GM19099 (cell line): ENCODE measurements at regions not wholly inside any gene's neighbourhood (a gene's known extent, or its start where the extent isn't known, plus 50 kb on each side); places are given as distances from the start of the nearest gene placed in this dataset.

Experiments used
- POLR2A ChIP-seq: IDR thresholded peaks from 3 replicates; pipeline ENCODE4 v1.6.1; 2011; ENCODE audit warnings: low read depth; ENCODE audit not compliant: insufficient read length; ENCODE audit errors: extremely low read depth

GRCh38 chr2:195494451-195494850 is 162.6 kb upstream of the SLC39A10 start:
- TF ChIP-seq POLR2A, result no peak

DNA sequence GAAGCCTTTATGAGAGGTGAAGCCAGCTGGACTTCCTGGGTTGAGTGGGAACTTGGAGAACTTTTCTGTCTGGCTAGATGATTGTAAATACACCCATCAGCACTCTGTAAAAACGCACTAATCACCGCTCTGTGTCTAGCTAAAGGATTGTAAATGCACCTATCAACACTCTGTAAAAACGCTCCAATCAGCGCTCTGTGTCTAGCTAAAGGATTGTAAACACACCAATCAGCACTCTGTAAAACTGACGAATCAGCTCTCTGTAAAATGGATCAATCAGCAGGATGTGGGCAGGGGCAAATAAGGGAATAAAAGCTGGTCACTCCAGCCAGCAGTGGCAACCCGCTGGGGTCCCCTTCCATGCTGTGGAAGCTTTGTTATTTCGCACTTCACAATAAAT is 163.6 kb upstream of the SLC39A10 start:
- no peak for TF ChIP-seq POLR2A

DNA sequence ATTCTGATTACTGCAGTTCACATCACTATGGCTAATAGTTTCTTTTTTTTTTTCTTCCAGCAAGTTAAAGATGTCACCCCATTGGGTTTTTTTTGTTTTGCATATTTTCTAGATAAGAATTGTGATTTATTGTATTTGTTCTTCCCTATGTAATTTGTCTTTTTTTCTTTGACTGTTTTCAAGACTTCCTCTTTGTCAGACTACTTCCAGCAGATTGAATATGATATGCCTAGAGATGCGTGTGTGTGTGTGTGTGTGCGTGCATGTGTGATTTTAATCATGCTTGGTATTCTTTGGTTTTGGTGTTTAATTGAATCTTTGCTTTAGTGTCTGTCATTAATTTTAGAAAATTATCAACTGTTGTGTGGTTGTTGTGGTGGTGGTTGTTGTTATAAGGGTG is 166.7 kb upstream of the SLC39A10 start:
- TF ChIP-seq POLR2A, result no peak

DNA sequence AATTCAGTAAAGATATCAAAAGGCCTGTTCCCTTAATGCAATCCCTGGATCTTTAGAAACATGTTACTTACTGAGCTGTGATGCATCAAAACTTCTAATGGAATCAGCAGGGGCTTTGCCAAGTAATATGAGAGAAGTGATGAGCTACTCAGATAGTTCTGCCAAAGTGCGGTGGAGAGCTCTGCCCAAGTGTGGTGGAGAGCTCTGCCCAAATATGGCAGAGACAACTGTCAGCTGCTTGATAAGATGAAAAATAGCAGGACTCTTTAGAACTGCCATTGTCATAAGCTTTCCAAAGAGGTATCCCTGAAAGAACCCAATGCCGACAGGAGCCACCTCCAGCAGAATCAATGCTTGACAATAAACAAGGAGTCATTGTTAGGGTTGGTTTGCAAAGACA is 167.9 kb upstream of the SLC39A10 start:
- no peak for TF ChIP-seq POLR2A

- no peak for TF ChIP-seq POLR2A
Measured at GRCh38 chr2:195488567-195488966, 168.5 kb upstream of the SLC39A10 start.

DNA sequence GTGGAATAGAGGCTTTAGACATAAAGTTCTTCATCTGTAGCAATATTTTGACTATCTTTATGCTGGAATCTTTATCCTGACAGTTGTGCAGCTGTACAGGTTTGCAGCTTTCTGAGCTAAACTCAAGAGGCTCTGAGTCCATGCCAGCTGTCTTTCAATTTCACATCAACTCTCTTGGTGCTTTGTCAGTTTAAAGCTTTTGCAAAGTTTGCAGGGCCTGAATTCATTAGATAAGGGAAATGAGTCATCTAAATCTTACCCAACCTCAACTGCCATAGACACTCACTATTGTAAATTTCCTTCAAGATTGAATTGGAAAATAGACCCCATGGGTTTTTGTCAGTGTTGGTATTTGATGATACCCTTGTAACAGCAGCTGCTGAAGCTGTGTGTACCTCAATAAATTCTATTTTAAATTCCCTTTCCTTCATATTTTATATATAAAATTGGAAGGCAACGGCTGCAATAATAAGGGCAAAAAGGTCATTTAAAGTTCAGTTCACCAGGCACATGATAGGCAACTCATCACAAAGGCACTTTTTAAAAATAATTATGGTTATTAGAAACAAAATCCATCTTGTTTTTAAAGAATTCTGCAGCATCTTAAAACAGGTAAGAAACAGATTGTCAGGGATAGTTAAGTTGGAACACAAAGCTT is 169.9 kb upstream of the SLC39A10 start:
- no peak for TF ChIP-seq POLR2A

GRCh38 chr2:195486520-195486919 is 170.5 kb upstream of the SLC39A10 start:
- TF ChIP-seq POLR2A, result no peak

DNA sequence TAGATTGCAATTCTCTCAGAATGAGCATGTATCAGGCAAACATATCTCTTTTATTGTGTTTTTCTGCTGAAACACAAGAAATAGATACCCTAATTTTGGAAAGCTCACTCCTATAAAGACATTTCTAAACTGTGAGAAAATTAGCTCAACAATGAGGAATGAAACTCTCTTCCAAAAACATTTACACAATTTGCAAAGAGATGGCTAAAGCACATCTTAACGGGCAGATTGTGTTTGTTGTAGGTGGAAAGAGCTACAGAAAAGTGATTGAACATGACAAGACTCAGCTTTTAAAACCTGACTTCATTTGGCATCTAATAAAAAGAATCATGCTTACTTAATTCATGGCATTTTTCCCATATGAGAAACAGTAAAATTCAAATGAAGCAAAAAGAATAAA is 175.0 kb upstream of the SLC39A10 start:
- no peak for TF ChIP-seq POLR2A

- TF ChIP-seq POLR2A, result no peak
Measured at GRCh38 chr2:195480121-195480520, 176.9 kb upstream of the SLC39A10 start.

GRCh38 chr2:195479407-195479806 is 177.6 kb upstream of the SLC39A10 start:
- no peak for TF ChIP-seq POLR2A

DNA sequence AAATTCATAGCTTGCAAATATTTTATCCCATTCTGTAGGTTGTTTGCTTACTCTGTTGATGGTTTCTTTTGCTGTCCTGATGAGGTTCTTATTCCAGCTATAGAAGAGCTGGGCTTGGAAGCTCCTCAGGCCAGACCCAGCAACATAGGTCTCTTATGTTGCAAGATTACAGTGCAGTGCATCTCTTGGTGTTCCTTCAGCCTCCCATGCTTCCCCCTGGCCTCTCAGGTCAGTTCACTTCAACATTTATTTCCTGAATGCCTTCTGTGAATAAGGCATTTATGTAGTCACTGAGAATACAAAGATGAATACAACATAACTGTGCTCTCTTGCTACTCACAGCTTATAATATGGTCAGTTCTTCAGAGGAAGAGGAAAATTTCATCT is 179.0 kb upstream of the SLC39A10 start:
- no peak for TF ChIP-seq POLR2A

GRCh38 chr2:195477248-195477995 is 179.6 kb upstream of the SLC39A10 start:
- TF ChIP-seq POLR2A, result no peak

- TF ChIP-seq POLR2A, result no peak
Measured at GRCh38 chr2:195475336-195475735, 181.7 kb upstream of the SLC39A10 start.

- TF ChIP-seq POLR2A, result no peak
Measured at GRCh38 chr2:195473862-195474261, 183.2 kb upstream of the SLC39A10 start.

- TF ChIP-seq POLR2A, result no peak
Measured at GRCh38 chr2:195472501-195473234, 184.4 kb upstream of the SLC39A10 start.

DNA sequence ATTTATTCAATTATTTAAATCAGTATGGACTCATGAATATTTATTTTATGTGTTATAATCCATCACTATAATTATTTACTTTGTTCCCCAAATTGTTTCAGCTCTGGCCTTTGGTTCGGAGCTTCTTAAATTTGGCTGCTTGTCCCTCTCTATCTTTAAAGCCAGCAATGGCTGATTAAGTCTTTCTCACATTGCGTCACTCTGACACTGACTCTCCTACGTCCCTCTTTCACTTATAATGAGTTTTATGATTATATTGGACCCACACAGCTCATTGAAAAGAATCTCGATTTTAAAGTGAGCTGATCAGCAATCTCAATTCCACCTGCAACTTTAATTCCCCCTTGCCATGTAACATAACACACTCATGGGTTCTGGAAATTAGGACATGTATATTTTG is 185.2 kb upstream of the SLC39A10 start:
- no peak for TF ChIP-seq POLR2A
